Psoas muscle (tissue), 7 donors: ENCODE measurements at regions not wholly inside any gene's neighbourhood (a gene's known extent, or its start where the extent isn't known, plus 50 kb on each side); places are given as distances from the start of the nearest gene placed in this dataset.

Experiments
- ATAC-seq, 4 donors: fragments of 200-7000 bp; cut with Tn5 transposase; one replicate each; pipeline ENCODE4 v1.9.1; 2020; ENCODE audit warnings: moderate library complexity in 3 of 4, mild to moderate bottlenecking in 2 of 4
- DNase-seq, 2 donors: peaks; one replicate each; pipeline ENCODE4 v3.0.0-alpha.2; 2020
- H3K27ac ChIP-seq: fragments of 200-600 bp; one replicate; pipeline ENCODE4 v1.8.0; 2022
- H3K27me3 ChIP-seq, 3 donors: fragments of 200-600 bp in 1 of 3; one replicate each; pipeline versions ENCODE4 v1.6.1 to v1.8.0; 2013 to 2022; ENCODE audit warnings: low read length in 2 of 3, mild to moderate bottlenecking in 2 of 3, moderate library complexity in 1 of 3; ENCODE audit not compliant: insufficient read depth in 3 of 3
- H3K36me3 ChIP-seq, 2 donors: fragments of 200-600 bp in 1 of 2; one replicate each; pipeline versions ENCODE4 v1.6.1 to v1.8.0; 2013 to 2022; ENCODE audit warnings: low read depth in 1 of 2, mild to moderate bottlenecking in 1 of 2, moderate library complexity in 1 of 2; ENCODE audit not compliant: insufficient read depth in 1 of 2
- H3K4me1 ChIP-seq: fragments of 200-600 bp; one replicate; pipeline ENCODE4 v1.8.0; 2022
- H3K4me3 ChIP-seq: fragments of 200-600 bp; one replicate; pipeline ENCODE4 v1.8.0; 2022; ENCODE audit warnings: mild to moderate bottlenecking
- H3K9me3 ChIP-seq: fragments of 200-600 bp; one replicate; pipeline ENCODE4 v1.8.0; 2022
- CTCF ChIP-seq: fragments of 200-600 bp; IDR thresholded peaks from one replicate; pipeline ENCODE4 v1.8.0; 2022; ENCODE audit warnings: antibody characterized with exemption
- WGBS, 3 donors: extraction: QIAGEN DNeasy Blood & Tissue Kit; methylation state at CpG; one replicate each; pipeline versions ENCODE4 v1.1.6 to v1.1.7; 2013; 5-methylcytosine and 5-hydroxymethylcytosine counted together
- intact Hi-C, 2 donors: fragments of 100-400 bp; cut with DNase I; formaldehyde crosslinking; loops; one replicate each; pipeline versions ENCODE4 v1.11.0 to v1.14.2; 2022
- donor health status: healthy with polysubstance abuse.
- donor health status: DM: no; HTN: no; CAD: no; lungs with moderate emphysema.
- donor health status: Bipolar disorder and iron deficiency.
- donor health status: healthy.
- donor health status: DM: yes; HTN: yes; CAD: no.
- donor health status: DM: no; HTN: no; CAD: no.
- donor health status: DM: yes; HTN: yes; CAD: no.

GRCh38 chr13:31904941-31905824 lies 126.4 kb upstream of the FRY start:
- DNase-seq (no peak), ATAC-seq (peak in 1 of 4 donors; percentile 53)
- Histone ChIP-seq H3K9me3 (no peaks in the 10 kb centered on the region), H3K4me1 (peaks cover 16% of the 10 kb centered on the region), H3K4me3 (no peak overlapping the region), H3K27me3 (no peaks in the 10 kb centered on the region), H3K36me3 (no peaks in the 10 kb centered on the region), H3K27ac (no peak overlapping the region)
- no peak for TF ChIP-seq CTCF
- intact Hi-C loops: loop anchor here in 1 of 2 donors (5.0 kb wide), 1 partner anchor 407 kb away; no protein-coding TSS in a partner anchor
- WGBS, 3 donors: 64 to 76% (median 68%) methylated on average over 6 of the region's 6 CpGs

GRCh38 chr13:31905961-31906360 lies 125.6 kb upstream of the FRY start:
- intact Hi-C loops: loop anchor here in 1 of 2 donors (5.0 kb wide), 1 partner anchor 406 kb away; no protein-coding TSS in a partner anchor
- no peak for TF ChIP-seq CTCF
- H3K4me3 ChIP-seq: no peak overlapping the region
- ATAC-seq (no peak), DNase-seq (no peak)
- WGBS, 3 donors: 34 to 37% (median 35%) methylated on average over 11 of the region's 11 CpGs
- no peak overlapping the region for H3K27ac ChIP-seq
- no peaks in the 10 kb centered on the region for H3K9me3 ChIP-seq
- no peaks in the 10 kb centered on the region for H3K36me3 ChIP-seq
- peaks cover 16% of the 10 kb centered on the region for H3K4me1 ChIP-seq
- no peaks in the 10 kb centered on the region for H3K27me3 ChIP-seq

DNA sequence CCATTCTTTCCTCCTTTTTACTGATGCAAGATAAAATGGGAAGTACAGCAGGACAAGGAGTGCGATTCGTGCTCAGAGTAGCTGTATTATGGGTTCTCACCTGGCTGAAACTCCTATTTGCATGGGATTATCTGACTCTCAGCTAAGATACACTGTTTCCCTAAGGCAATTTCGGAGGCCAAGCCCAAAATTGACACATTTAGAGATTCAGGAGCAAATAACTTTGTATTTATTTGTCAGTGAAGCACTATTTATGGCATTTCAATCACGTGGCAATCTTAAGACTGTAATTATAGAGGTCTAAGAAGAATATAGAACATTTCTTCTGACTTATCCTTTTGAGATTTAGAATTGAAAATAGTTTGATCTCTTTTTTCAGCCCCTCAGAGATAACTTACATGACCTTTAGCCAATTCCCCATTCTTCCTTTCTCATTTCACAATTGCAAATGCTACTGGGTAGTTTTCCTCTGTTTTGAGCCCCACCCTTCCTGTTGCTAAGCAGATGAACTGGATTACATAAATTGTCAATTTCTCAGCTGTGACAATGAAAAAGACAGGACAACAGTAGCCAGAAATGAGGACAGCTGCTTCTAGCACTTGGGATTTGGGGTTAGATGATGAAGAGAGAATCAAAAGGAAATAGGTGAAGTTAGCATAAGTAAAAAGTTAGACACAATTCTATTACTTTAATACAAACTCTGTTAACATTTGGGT lies 122.7 kb upstream of the FRY start:
- Histone ChIP-seq H3K9me3 (no peaks in the 10 kb centered on the region), H3K27me3 (no peaks in the 10 kb centered on the region), H3K27ac (no peak overlapping the region), H3K36me3 (no peaks in the 10 kb centered on the region), H3K4me1 (peaks cover 12% of the 10 kb centered on the region), H3K4me3 (no peak overlapping the region)
- DNase-seq (no peak), ATAC-seq (peak in 1 of 4 donors; percentile 61)
- no peak for TF ChIP-seq CTCF
- WGBS, 3 donors: 50 to 64% (median 54%) methylated on average over 4 of the region's 4 CpGs
- intact Hi-C loops: loop anchor here in 1 of 2 donors (5.0 kb wide), 1 partner anchor 403 kb away; no protein-coding TSS in a partner anchor

DNA sequence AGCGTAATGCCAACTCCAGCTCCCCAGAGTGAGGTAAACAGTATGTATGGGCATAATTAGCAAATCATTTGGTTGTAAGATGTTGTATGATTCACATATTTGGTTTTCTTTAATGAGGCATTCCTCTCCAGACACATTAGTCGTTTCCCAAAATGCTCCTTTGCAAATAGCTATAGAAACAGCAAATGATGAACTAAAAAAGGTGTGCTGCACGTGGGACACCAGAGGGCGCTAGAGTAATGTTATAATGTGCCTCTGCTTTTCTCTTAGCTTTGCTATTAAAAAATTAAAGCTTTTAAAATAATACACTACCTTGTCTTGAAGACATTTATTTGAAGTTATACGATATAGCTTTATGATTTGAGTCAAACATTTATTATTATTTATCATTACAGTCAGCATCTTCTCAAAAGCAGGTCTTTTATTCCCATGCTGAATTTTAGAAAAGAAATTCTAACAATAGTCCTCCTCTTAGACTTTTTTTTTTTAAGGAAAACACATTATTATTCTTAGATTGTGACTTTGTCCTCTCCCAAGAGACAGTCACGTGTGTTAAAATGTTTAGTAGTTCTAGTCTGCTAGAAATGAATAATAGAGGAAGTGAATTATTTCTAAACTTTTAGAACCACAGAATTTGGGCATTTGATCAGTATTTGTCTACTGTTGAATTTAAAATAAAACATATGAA lies 121.6 kb upstream of the FRY start:
- DNase-seq: no peak
- peak; percentile 51 to 79 (median 56) for ATAC-seq
- intact Hi-C loops: loop anchor here (5.0 kb wide), 1 partner anchor 402 kb away; no protein-coding TSS in a partner anchor
- WGBS, 3 donors: 15 to 19% (median 17%) methylated on average over 6 of the region's 6 CpGs
- no peak overlapping the region for H3K4me3 ChIP-seq
- H3K27ac ChIP-seq: no peak overlapping the region
- peak; percentile 93 for TF ChIP-seq CTCF
- H3K9me3 ChIP-seq: no peaks in the 10 kb centered on the region
- no peaks in the 10 kb centered on the region for H3K36me3 ChIP-seq
- H3K4me1 ChIP-seq: peaks cover 12% of the 10 kb centered on the region
- H3K27me3 ChIP-seq: no peaks in the 10 kb centered on the region
